AG04450 (cell line): ENCODE measurements at regions not wholly inside any gene's neighbourhood (a gene's known extent, or its start where the extent isn't known, plus 50 kb on each side); places are given as distances from the start of the nearest gene placed in this dataset.
"Not testable (repeated sequence)": the region's sequence is repeated elsewhere in the genome, so short reads cannot be mapped to it uniquely, and the experiment has no call there.

Experiments used
- CTCF ChIA-PET: fragments of 300-600, 350-600 bp; formaldehyde crosslinking; extraction: SDS; loops from one replicate; lab custom pipeline; 2022; ENCODE audit warnings: antibody characterized with exemption, inconsistent platforms; lab: Charles Lee
- POLR2A ChIA-PET: fragments of 350-600 bp; formaldehyde crosslinking; extraction: SDS; loops from one replicate; lab custom pipeline; 2021; ENCODE audit warnings: antibody characterized with exemption, inconsistent platforms; lab: Yijun Ruan, JAX
- DNase-seq: peaks from one replicate; pipeline ENCODE4 v3.0.0-alpha.2; 2011; ENCODE audit warnings: low read depth, low spot score
- H3K27ac ChIP-seq: one replicate; pipeline ENCODE4 v1.5.1; 2012; ENCODE audit warnings: low read depth, low read length, control low read depth
- H3K27me3 ChIP-seq: one replicate; pipeline ENCODE4 v1.6.0; 2012; ENCODE audit warnings: low read length; ENCODE audit not compliant: control insufficient read depth, insufficient read depth
- H3K4me3 ChIP-seq: 2 replicates; pipeline ENCODE4 v1.5.1; 2011; ENCODE audit warnings: mild to moderate bottlenecking, low read depth, low read length, control low read depth
- H3K9me3 ChIP-seq: 2 replicates; pipeline ENCODE4 v1.5.1; 2012; ENCODE audit warnings: low read length; ENCODE audit not compliant: control insufficient read depth, insufficient read depth
- TF ChIP-seq, protein P1 (sequence below): IDR thresholded peaks from 2 replicates; pipeline ENCODE4 v1.5.1; 2011; ENCODE audit warnings: low read depth, low read length, control low read depth, inconsistent platforms

GRCh38 chr3:56938530-56938929, 121.9 kb upstream of the SPATA12 start:
- no peak overlapping the region for H3K27ac ChIP-seq
- POLR2A ChIA-PET = no interaction called here
- H3K27me3 ChIP-seq = no peaks in the 10 kb centered on the region
- H3K4me3 ChIP-seq = no peak overlapping the region
- TF ChIP-seq, protein P1, sequence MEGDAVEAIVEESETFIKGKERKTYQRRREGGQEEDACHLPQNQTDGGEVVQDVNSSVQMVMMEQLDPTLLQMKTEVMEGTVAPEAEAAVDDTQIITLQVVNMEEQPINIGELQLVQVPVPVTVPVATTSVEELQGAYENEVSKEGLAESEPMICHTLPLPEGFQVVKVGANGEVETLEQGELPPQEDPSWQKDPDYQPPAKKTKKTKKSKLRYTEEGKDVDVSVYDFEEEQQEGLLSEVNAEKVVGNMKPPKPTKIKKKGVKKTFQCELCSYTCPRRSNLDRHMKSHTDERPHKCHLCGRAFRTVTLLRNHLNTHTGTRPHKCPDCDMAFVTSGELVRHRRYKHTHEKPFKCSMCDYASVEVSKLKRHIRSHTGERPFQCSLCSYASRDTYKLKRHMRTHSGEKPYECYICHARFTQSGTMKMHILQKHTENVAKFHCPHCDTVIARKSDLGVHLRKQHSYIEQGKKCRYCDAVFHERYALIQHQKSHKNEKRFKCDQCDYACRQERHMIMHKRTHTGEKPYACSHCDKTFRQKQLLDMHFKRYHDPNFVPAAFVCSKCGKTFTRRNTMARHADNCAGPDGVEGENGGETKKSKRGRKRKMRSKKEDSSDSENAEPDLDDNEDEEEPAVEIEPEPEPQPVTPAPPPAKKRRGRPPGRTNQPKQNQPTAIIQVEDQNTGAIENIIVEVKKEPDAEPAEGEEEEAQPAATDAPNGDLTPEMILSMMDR = no peak
- CTCF ChIA-PET = no interaction called here
- peaks cover 6% of the 10 kb centered on the region; the same call in 1 of the 2 replicates for H3K9me3 ChIP-seq
- DNase-seq = no peak

GRCh38 chr3:56937580-56937979, 122.9 kb upstream of the SPATA12 start:
- CTCF ChIA-PET = no interaction called here
- H3K9me3 ChIP-seq = peaks cover 6% of the 10 kb centered on the region; the same call in 1 of the 2 replicates

DNA sequence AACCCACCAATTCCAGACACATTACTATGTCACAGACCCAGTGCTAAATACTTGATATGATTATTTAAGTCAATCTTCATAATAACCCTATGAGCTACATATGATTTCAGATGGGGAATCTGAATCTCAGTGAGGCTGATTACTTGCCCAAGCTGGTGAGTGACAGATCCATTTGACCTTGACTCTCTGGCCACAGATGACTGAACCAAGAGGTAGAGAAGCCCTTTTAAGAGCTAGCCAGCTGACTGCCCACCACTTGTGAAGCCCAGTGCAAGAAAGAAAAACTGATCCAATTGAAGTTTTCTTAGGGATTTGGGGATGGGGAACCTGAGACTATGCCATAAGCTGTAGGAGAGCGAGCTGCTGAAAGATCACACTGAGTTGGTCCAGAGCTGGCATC, 124.7 kb upstream of the SPATA12 start:
- Histone ChIP-seq H3K4me3 (no peak overlapping the region), H3K9me3 (peaks cover 6% of the 10 kb centered on the region; the same call in 1 of the 2 replicates), H3K27me3 (no peaks in the 10 kb centered on the region), H3K27ac (no peak overlapping the region)
- DNase-seq = no peak
- ChIA-PET POLR2A (no interaction called here), CTCF (no interaction called here)
- TF ChIP-seq, protein P1 = no peak

More at GRCh38 chr3:56937580-56937979, 122.9 kb upstream of the SPATA12 start:
- no peak for DNase-seq
- H3K27ac ChIP-seq = no peak overlapping the region
- H3K27me3 ChIP-seq = no peaks in the 10 kb centered on the region
- POLR2A ChIA-PET = no interaction called here
- TF ChIP-seq, protein P1 = no peak
- no peak overlapping the region for H3K4me3 ChIP-seq

DNA sequence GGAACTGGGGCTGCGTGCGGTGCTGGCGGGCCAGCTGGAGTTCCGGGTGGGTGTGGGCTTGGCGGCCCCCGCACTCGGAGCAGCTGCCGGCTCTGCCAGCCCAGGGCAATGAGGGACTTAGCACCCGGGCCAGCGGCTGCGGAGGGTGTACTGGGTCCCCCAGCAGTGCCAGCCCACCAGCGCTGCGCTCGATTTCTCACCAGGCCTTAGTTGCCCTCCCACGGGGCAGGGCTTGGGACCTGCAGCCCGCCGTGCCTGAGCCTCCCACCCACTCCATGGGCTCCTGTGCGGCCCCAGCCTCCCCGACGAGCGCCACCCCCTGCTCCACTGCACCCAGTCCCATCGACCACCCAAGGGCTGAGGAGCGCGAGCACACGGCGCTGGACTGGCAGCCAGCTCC, 126.0 kb upstream of the SPATA12 start:
- CTCF ChIA-PET, H3K9me3 ChIP-seq, H3K27me3 ChIP-seq, DNase-seq, POLR2A ChIA-PET, H3K4me3 ChIP-seq, H3K27ac ChIP-seq: not testable (repeated sequence)

DNA sequence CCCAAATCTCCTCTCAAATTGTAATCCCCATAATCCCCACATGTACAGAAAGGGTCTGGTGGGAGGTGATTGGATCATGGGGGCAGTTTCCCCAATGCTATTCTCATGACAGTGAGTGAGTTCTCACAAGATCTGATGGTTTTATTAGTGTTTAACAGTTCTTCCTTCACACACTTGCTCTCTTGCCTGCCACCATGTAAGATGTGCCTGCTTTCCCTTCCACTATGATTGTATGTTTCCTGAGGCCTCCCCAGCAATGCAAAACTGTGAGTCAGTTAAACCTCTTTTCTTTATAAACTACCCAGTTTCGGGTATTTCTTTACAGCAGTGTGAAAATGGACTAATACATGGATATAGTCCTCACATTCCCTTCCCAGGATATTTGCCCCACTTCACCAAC, 126.7 kb upstream of the SPATA12 start:
- no peaks in the 10 kb centered on the region for H3K27me3 ChIP-seq
- no peak for DNase-seq
- H3K4me3 ChIP-seq = no peak overlapping the region
- TF ChIP-seq, protein P1 = no peak
- POLR2A ChIA-PET = no interaction called here
- H3K9me3 ChIP-seq = peaks cover 6% of the 10 kb centered on the region; the same call in 1 of the 2 replicates
- no peak overlapping the region for H3K27ac ChIP-seq
- CTCF ChIA-PET = interaction anchor here (0.6 kb wide), 1 partner anchor 55 kb away, joined by 3 read pairs; no protein-coding TSS in a partner anchor
